Upper lobe of left lung (tissue), 6 donors: ENCODE measurements at regions not wholly inside any gene's neighbourhood (a gene's known extent, or its start where the extent isn't known, plus 50 kb on each side); places are given as distances from the start of the nearest gene placed in this dataset.
A peak's percentile ranks its signal among the peaks of the same experiment; 100 is the strongest.

Experiments
- ATAC-seq, 2 donors: fragments of 200-7000 bp; cut with Tn5 transposase; one replicate each; pipeline ENCODE4 v1.9.1; 2022; ENCODE audit warnings: mild to moderate bottlenecking in 2 of 2, moderate library complexity in 2 of 2; ENCODE audit not compliant: low FRiP score in 2 of 2
- DNase-seq, 2 donors: peaks; one replicate each; pipeline ENCODE4 v3.0.0-alpha.2; 2019 to 2020
- H3K27ac ChIP-seq, 4 donors: fragments of 200-600 bp; sonication (generic); one replicate each; pipeline ENCODE4 v1.5.1; 2016 to 2019
- H3K27me3 ChIP-seq, 4 donors: fragments of 200-600 bp; sonication (generic); one replicate each; pipeline ENCODE4 v1.5.1; 2017 to 2019
- H3K36me3 ChIP-seq, 4 donors: fragments of 200-600 bp; sonication (generic); one replicate each; pipeline ENCODE4 v1.5.1; 2016 to 2019
- H3K4me1 ChIP-seq, 4 donors: fragments of 200-600 bp; sonication (generic); one replicate each; pipeline ENCODE4 v1.5.1; 2018 to 2019
- H3K4me3 ChIP-seq, 4 donors: fragments of 200-600 bp; sonication (generic); one replicate each; pipeline ENCODE4 v1.5.1; 2017 to 2019; ENCODE audit warnings: mild to moderate bottlenecking in 2 of 4, moderate library complexity in 1 of 4
- H3K9me3 ChIP-seq, 4 donors: fragments of 200-600 bp; sonication (generic); one replicate each; pipeline ENCODE4 v1.5.1; 2018 to 2019
- CTCF ChIP-seq, 6 experiments: fragments of 450-650 bp in 4 of 6; fragments of 200-600 bp in 2 of 6; sonication (generic) in 2 of 6; IDR thresholded peaks; one replicate each; pipeline ENCODE4 v1.5.1; 2016 to 2019; ENCODE audit warnings: antibody characterized with exemption in 6 of 6
- EP300 ChIP-seq, 4 donors: sonication (generic); formaldehyde crosslinking; IDR thresholded peaks; one replicate each; pipeline ENCODE4 v1.5.1; 2017; ENCODE audit warnings: antibody characterized with exemption in 4 of 4, control low read depth in 2 of 4
- POLR2A ChIP-seq, 4 donors: fragments of 450-650 bp; IDR thresholded peaks; one replicate each; pipeline ENCODE4 v1.5.1; 2016 to 2017; ENCODE audit warnings: antibody characterized with exemption in 4 of 4, mild to moderate bottlenecking in 2 of 4
- POLR2AphosphoS5 ChIP-seq, 2 donors: sonication (generic); formaldehyde crosslinking; IDR thresholded peaks; one replicate each; pipeline ENCODE4 v1.5.1; 2017; ENCODE audit warnings: antibody characterized with exemption in 2 of 2
- WGBS, 2 donors: methylation state at CpG; one replicate each; pipeline ENCODE4 v1.1.5; 2017 to 2018; 5-methylcytosine and 5-hydroxymethylcytosine counted together
- donor health status: DM: no; HTN: no; CAD: no; lungs with moderate emphysema.
- donor health status: DM: no; HTN: yes; CAD: no; lungs with severe emphysema.

DNA sequence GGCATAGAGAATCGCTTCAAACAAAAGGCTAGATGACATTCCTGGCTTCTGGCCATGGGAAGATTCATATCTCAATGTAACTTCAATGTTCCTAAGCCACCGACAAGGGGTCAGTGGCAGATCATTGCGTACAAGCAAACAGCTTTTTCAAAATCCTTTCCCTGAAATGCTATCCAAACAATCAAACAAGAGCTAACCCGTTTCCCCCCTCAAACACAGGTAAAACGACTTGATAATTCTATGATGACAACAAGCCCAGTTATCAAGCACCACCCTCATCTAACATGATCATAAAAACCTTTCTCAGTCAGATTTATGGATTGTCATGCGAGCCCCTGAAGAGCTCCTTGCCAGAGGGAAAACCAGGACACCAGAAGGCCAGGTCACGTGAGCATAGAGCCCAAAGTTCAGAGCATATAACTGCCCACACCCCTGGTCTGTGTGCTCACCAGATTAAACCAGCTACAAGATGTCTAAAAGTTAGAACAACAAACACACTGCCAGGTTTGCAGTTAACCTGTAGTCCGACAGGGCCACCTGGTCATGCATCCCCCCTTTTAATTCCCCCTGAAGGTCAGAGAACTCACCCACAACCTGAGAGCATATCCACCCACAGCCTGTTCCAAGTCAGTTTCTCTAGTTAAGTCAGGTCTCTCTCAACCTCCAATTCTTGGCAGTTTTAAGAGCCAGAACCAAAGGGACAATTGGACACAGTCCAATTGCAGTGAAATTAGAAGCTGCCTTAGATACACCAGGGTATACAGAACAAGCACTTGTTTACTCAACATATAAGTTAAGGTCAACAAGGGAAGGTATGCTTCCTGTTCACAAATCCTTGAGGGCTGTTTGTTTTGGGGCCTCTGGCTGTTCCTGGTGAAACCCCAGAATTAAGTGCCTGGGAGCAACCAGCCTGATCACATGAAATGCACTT, 248.1 kb upstream of the PPARGC1A start:
- DNase-seq (no peak), ATAC-seq (no peak)
- no peak for TF ChIP-seq POLR2AphosphoS5 (IDR thresholded peaks at IDR 0.05)
- TF ChIP-seq EP300 (IDR thresholded peaks at IDR 0.05), result no peak
- TF ChIP-seq POLR2A (IDR thresholded peaks at IDR 0.05), result no peak
- no peak for TF ChIP-seq CTCF (IDR thresholded peaks at IDR 0.05)
- no peak overlapping the region for H3K4me3 ChIP-seq
- no peaks in the 10 kb centered on the region for H3K36me3 ChIP-seq
- 63 to 68% methylated on average over 8 of the region's 8 CpGs for WGBS, 2 donors
- H3K9me3 ChIP-seq, result no peaks in the 10 kb centered on the region
- no peaks in the 10 kb centered on the region for H3K27me3 ChIP-seq
- H3K4me1 ChIP-seq, result no peaks in the 10 kb centered on the region
- no peak overlapping the region for H3K27ac ChIP-seq

GRCh38 chr4:24131954-24132673, 242.3 kb upstream of the PPARGC1A start:
- no peaks in the 10 kb centered on the region for H3K9me3 ChIP-seq
- DNase-seq (no peak), ATAC-seq (no peak)
- no peak overlapping the region for H3K4me3 ChIP-seq
- TF ChIP-seq POLR2A (IDR thresholded peaks at IDR 0.05) (no peak), POLR2AphosphoS5 (IDR thresholded peaks at IDR 0.05) (no peak), CTCF (IDR thresholded peaks at IDR 0.05) (no peak), EP300 (IDR thresholded peaks at IDR 0.05) (no peak)
- 73% methylated on average over 8 of the region's 8 CpGs for WGBS, 2 donors
- no peaks in the 10 kb centered on the region for H3K4me1 ChIP-seq
- H3K27me3 ChIP-seq, result peaks cover 0 to 3% (median 0%) of the 10 kb centered on the region in 4 donors
- no peaks in the 10 kb centered on the region for H3K36me3 ChIP-seq
- H3K27ac ChIP-seq, result no peak overlapping the region

- no peak for DNase-seq
- no peak overlapping the region for H3K27ac ChIP-seq
- no peaks in the 10 kb centered on the region for H3K4me1 ChIP-seq
- 53 to 68% methylated on average over 3 of the region's 3 CpGs for WGBS, 2 donors
- H3K9me3 ChIP-seq, result no peaks in the 10 kb centered on the region
- ATAC-seq, result no peak
- no peak overlapping the region for H3K4me3 ChIP-seq
- H3K36me3 ChIP-seq, result no peaks in the 10 kb centered on the region
- TF ChIP-seq CTCF (IDR thresholded peaks at IDR 0.05), result no peak
- no peak for TF ChIP-seq POLR2A (IDR thresholded peaks at IDR 0.05)
- TF ChIP-seq POLR2AphosphoS5 (IDR thresholded peaks at IDR 0.05), result no peak
- TF ChIP-seq EP300 (IDR thresholded peaks at IDR 0.05), result no peak
- H3K27me3 ChIP-seq, result peaks cover 0 to 3% (median 0%) of the 10 kb centered on the region in 4 donors
Observed at GRCh38 chr4:24130637-24131036, 240.8 kb upstream of the PPARGC1A start.

DNA sequence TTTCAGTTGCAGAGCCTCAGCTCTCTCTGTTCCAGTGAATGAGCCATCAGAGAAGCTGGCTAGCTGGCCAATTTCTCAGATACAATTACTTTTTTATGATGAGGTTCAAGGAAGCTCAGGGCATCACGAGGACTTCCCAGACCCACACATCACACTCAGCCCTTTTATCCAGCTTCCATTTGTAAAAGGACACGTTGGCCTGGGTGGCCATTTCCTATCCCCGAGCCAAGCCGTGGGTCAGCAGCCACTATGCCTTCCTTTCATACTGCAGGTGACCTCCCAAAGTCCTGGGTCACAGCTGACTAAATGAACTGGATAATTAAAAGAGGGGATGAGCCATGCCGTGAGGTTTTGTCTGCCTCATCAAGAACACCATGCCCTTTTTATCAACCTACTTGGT, 236.9 kb upstream of the PPARGC1A start:
- TF ChIP-seq EP300 (IDR thresholded peaks at IDR 0.05) (no peak), CTCF (IDR thresholded peaks at IDR 0.05) (no peak), POLR2A (IDR thresholded peaks at IDR 0.05) (no peak), POLR2AphosphoS5 (IDR thresholded peaks at IDR 0.05) (no peak)
- 77 to 84% methylated on average over 5 of the region's 5 CpGs for WGBS, 2 donors
- ATAC-seq (peak in 1 of 2 donors; percentile 9), DNase-seq (no peak)
- Histone ChIP-seq H3K9me3 (no peaks in the 10 kb centered on the region), H3K4me1 (no peaks in the 10 kb centered on the region), H3K36me3 (no peaks in the 10 kb centered on the region), H3K27ac (no peak overlapping the region), H3K4me3 (no peak overlapping the region), H3K27me3 (peaks cover 0 to 3% (median 0%) of the 10 kb centered on the region in 4 donors)
